Suppressor macrophage treated with lipopolysaccharide for 1 hour (primary cell): ENCODE measurements at regions not wholly inside any gene's neighbourhood (a gene's known extent, or its start where the extent isn't known, plus 50 kb on each side); places are given as distances from the start of the nearest gene placed in this dataset.
"Not testable (repeated sequence)": the region's sequence is repeated elsewhere in the genome, so short reads cannot be mapped to it uniquely, and the experiment has no call there.

ENCODE experiments used
- DNase-seq, 3 donors: peaks; one replicate each; pipeline ENCODE4 v3.0.0-alpha.2; 2020 to 2022

- no peak for DNase-seq
Measured at GRCh38 chr7:356691-357462, 66.9 kb downstream of the FOXL3 start.

- no peak for DNase-seq
Measured at GRCh38 chr7:357531-358209, 67.7 kb downstream of the FOXL3 start.

- DNase-seq = no peak
Measured at GRCh38 chr7:358352-358751, 68.4 kb downstream of the FOXL3 start.

GRCh38 chr7:359226-359765 is 69.3 kb downstream of the FOXL3 start:
- no peak for DNase-seq

- no peak for DNase-seq
Measured at GRCh38 chr7:359766-360361, 69.9 kb downstream of the FOXL3 start.

GRCh38 chr7:360454-361100 is 70.6 kb downstream of the FOXL3 start:
- no peak for DNase-seq

GRCh38 chr7:361182-361581 is 71.2 kb downstream of the FOXL3 start:
- DNase-seq = not testable (repeated sequence)

- DNase-seq = peak in 1 of 3 donors; percentile 19
Measured at GRCh38 chr7:361680-362401, 71.9 kb downstream of the FOXL3 start.

GRCh38 chr7:362402-363096 is 72.6 kb downstream of the FOXL3 start:
- peak; percentile 32 to 39 (median 36) for DNase-seq

- DNase-seq = no peak
Measured at GRCh38 chr7:363626-364025, 73.7 kb downstream of the FOXL3 start.

GRCh38 chr7:364536-364935 is 74.6 kb downstream of the FOXL3 start:
- DNase-seq = no peak

GRCh38 chr7:365593-365992 is 75.6 kb downstream of the FOXL3 start:
- no peak for DNase-seq

GRCh38 chr7:366161-366803 is 76.3 kb downstream of the FOXL3 start:
- peak; percentile 52 to 67 (median 64) for DNase-seq

GRCh38 chr7:367351-367901 is 77.5 kb downstream of the FOXL3 start:
- no peak for DNase-seq

- no peak for DNase-seq
Measured at GRCh38 chr7:368651-369475, 78.9 kb downstream of the FOXL3 start.

- DNase-seq = no peak
Measured at GRCh38 chr7:369476-370258, 79.7 kb downstream of the FOXL3 start.

GRCh38 chr7:370259-370625 is 80.3 kb downstream of the FOXL3 start:
- DNase-seq = no peak

- no peak for DNase-seq
Measured at GRCh38 chr7:370775-371118, 80.8 kb downstream of the FOXL3 start.

- no peak for DNase-seq
Measured at GRCh38 chr7:371119-371778, 81.3 kb downstream of the FOXL3 start.
